Lung (tissue), 11 donors: ENCODE measurements at regions not wholly inside any gene's neighbourhood (a gene's known extent, or its start where the extent isn't known, plus 50 kb on each side); places are given as distances from the start of the nearest gene placed in this dataset.

Experiments
- ATAC-seq: fragments of 200-7000 bp; cut with Tn5 transposase; one replicate; pipeline ENCODE4 v1.9.1; 2020; ENCODE audit warnings: moderate number of reproducible peaks; ENCODE audit not compliant: insufficient read depth, low FRiP score
- DNase-seq, 3 donors: peaks; one replicate each; pipeline ENCODE4 v3.0.0-alpha.2; 2013 to 2017
- H3K27ac ChIP-seq, 2 donors: one replicate each; pipeline ENCODE4 v1.5.1; 2013; ENCODE audit warnings: mild to moderate bottlenecking in 2 of 2, moderate library complexity in 2 of 2, control low read depth in 1 of 2, inconsistent platforms in 1 of 2, low read depth in 1 of 2, low read length in 1 of 2
- H3K27me3 ChIP-seq, 3 donors: one replicate each; pipeline ENCODE4 v1.5.1; 2013; ENCODE audit warnings: low read length in 2 of 3; ENCODE audit not compliant: control insufficient read depth in 3 of 3, insufficient read depth in 3 of 3
- H3K36me3 ChIP-seq, 4 donors: one replicate each; pipeline ENCODE4 v1.5.1; 2013; ENCODE audit warnings: low read length in 4 of 4, mild to moderate bottlenecking in 1 of 4, moderate library complexity in 1 of 4; ENCODE audit not compliant: control insufficient read depth in 4 of 4, insufficient read depth in 4 of 4
- H3K4me1 ChIP-seq, 5 donors: one replicate each; pipeline ENCODE4 v1.5.1; 2013; ENCODE audit warnings: low read length in 5 of 5, mild to moderate bottlenecking in 2 of 5, moderate library complexity in 1 of 5; ENCODE audit not compliant: control insufficient read depth in 5 of 5, insufficient read depth in 5 of 5
- H3K4me3 ChIP-seq: one replicate; pipeline ENCODE4 v1.5.1; 2013; ENCODE audit warnings: mild to moderate bottlenecking, control low read depth, moderate library complexity
- H3K9ac ChIP-seq, 2 donors: one replicate each; pipeline ENCODE4 v1.5.1; 2013; ENCODE audit warnings: low read length in 2 of 2, control low read depth in 1 of 2; ENCODE audit not compliant: insufficient read depth in 1 of 2
- H3K9me3 ChIP-seq, 4 donors: one replicate each; pipeline ENCODE4 v1.5.1; 2013; ENCODE audit warnings: low read length in 3 of 4, mild to moderate bottlenecking in 1 of 4, moderate library complexity in 1 of 4; ENCODE audit not compliant: control insufficient read depth in 4 of 4, insufficient read depth in 3 of 4
- WGBS, 2 donors: extraction: QIAGEN DNeasy Blood & Tissue Kit; methylation state at CpG; one replicate each; pipeline ENCODE4 v1.1.7; 2013; 5-methylcytosine and 5-hydroxymethylcytosine counted together
- TF ChIP-seq, protein P1 (sequence below): IDR thresholded peaks from 2 replicates; pipeline ENCODE4 v1.5.1; 2012; ENCODE audit warnings: mild to moderate bottlenecking; ENCODE audit errors: control extremely low read depth, extremely low read depth
- donor health status: control.
- donor health status: control.
- donor health status: Bipolar disorder and iron deficiency.
- donor health status: healthy.
- donor health status: DM: yes; HTN: yes; CAD: no.

- ATAC-seq (no peak), DNase-seq (no peak)
- Histone ChIP-seq H3K9me3 (no peaks in the 10 kb centered on the region), H3K27me3 (no peaks in the 10 kb centered on the region), H3K9ac (no peak overlapping the region), H3K4me1 (peaks cover 0 to 2% (median 0%) of the 10 kb centered on the region in 5 donors), H3K27ac (no peak overlapping the region), H3K36me3 (no peaks in the 10 kb centered on the region), H3K4me3 (no peak overlapping the region)
- TF ChIP-seq, protein P1, sequence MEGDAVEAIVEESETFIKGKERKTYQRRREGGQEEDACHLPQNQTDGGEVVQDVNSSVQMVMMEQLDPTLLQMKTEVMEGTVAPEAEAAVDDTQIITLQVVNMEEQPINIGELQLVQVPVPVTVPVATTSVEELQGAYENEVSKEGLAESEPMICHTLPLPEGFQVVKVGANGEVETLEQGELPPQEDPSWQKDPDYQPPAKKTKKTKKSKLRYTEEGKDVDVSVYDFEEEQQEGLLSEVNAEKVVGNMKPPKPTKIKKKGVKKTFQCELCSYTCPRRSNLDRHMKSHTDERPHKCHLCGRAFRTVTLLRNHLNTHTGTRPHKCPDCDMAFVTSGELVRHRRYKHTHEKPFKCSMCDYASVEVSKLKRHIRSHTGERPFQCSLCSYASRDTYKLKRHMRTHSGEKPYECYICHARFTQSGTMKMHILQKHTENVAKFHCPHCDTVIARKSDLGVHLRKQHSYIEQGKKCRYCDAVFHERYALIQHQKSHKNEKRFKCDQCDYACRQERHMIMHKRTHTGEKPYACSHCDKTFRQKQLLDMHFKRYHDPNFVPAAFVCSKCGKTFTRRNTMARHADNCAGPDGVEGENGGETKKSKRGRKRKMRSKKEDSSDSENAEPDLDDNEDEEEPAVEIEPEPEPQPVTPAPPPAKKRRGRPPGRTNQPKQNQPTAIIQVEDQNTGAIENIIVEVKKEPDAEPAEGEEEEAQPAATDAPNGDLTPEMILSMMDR, result no peak
- WGBS, 2 donors, result 79 to 91% methylated on average over 11 of the region's 11 CpGs
Measured at GRCh38 chr11:10633261-10633660, 60.3 kb downstream of the IRAG1 start.

DNA sequence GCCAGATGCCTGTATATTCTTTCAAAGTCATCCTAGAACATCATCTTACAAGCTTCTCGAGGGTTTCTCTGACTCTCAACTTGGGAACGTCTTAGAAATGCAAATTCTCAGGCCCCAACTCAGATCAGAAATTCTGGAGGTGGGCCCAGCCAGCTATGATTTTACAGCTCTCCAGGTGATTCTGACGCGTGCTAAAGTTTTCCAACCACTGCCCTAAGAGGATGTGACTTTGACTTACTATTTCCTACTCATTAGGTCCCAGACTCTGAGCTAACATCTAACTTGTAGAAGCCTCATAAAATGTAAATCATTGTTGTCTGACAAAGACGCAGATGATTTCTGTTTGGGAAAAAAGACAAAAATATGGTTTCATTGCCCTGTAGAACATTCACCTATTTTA is 61.1 kb downstream of the IRAG1 start:
- no peaks in the 10 kb centered on the region for H3K36me3 ChIP-seq
- no peak for ATAC-seq
- 79 to 81% methylated on average over 5 of the region's 5 CpGs for whole genome bisulfite sequencing, 2 donors

GRCh38 chr11:10631761-10632160 is 61.8 kb downstream of the IRAG1 start:
- 78 to 85% methylated on average over 5 of the region's 5 CpGs for WGBS, 2 donors
- DNase-seq, result no peak
- ATAC-seq, result no peak
- Histone ChIP-seq H3K9me3 (no peaks in the 10 kb centered on the region), H3K27ac (no peak overlapping the region), H3K36me3 (no peaks in the 10 kb centered on the region), H3K4me3 (no peak overlapping the region), H3K4me1 (no peaks in the 10 kb centered on the region), H3K9ac (no peak overlapping the region), H3K27me3 (no peaks in the 10 kb centered on the region)
- TF ChIP-seq, protein P1, result no peak

More for the DNA sequence above, 61.1 kb downstream of the IRAG1 start:
- TF ChIP-seq, protein P1, result no peak
- no peak for DNase-seq
- Histone ChIP-seq H3K27ac (no peak overlapping the region), H3K4me3 (no peak overlapping the region), H3K9me3 (no peaks in the 10 kb centered on the region), H3K9ac (no peak overlapping the region), H3K4me1 (no peaks in the 10 kb centered on the region), H3K27me3 (no peaks in the 10 kb centered on the region)

DNA sequence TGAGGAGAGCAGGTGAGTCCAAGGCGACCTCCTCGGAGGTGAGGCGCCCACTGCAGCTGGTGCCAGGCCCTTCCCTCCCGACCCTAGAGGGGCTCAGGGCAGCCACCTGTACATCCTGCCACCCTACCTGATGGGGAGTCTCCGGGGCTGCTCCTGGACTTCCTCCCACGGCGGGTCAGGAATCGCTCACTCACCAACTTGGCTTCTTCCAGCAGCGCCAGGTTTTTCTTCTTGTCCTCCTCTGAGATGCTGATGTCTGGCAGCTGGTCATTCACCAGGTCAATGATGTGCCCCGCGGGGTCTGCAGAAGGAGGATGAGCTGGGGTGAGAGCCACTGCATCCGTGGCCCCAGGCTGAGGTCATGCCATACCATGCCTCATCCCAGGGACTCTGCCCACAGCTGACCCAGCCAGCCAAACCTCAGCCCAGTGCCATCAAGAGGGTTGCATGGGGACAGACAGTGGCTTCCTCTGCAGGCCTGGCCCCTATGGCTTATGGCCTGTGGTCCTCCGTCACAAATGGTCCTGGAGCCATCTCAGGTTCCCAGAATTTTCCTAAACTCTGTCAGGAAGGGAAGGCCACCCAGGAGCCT is 61.0 kb upstream of the LYVE1 start:
- no peak for ATAC-seq

More for the DNA sequence above, 61.0 kb upstream of the LYVE1 start:
- Histone ChIP-seq H3K4me3 (no peak overlapping the region), H3K9me3 (no peaks in the 10 kb centered on the region), H3K4me1 (peaks cover 0 to 16% (median 0%) of the 10 kb centered on the region in 5 donors), H3K36me3 (no peaks in the 10 kb centered on the region), H3K27me3 (no peaks in the 10 kb centered on the region), H3K27ac (no peak overlapping the region), H3K9ac (no peak overlapping the region)
- TF ChIP-seq, protein P1, result no peak
- DNase-seq, result no peak
- WGBS, 2 donors, result 92 to 93% methylated on average over 13 of the region's 13 CpGs
